ENCODE measurements at regions not wholly inside any gene's neighbourhood (a gene's known extent, or its start where the extent isn't known, plus 50 kb on each side); places are given as distances from the start of the nearest gene placed in this dataset.
"Not testable (repeated sequence)": the region's sequence is repeated elsewhere in the genome, so short reads cannot be mapped to it uniquely, and the experiment has no call there.

DNA sequence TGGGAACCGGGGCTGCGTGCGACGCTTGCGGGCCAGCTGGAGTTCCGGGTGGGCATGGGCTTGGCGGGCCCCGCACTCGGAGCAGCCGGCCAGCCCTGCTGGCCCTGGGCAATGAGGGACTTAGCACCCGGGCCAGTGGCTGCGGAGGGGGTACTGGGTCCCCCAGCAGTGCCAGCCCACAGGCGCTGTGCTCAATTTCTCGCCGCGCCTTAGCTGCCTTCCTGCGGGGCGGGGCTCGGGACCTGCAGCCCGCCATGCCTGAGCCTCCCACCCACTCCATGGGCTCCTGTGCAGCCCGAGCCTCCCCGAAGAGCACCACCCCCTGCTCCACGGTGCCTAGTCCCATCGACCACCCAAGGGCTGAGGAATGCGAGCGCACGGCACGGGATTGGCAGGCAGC, 63.8 kb downstream of the PLXNA1 start:
- peaks cover 17% of the 10 kb centered on the region for H3K4me1 ChIP-seq (ENCODE audit: control insufficient read depth, insufficient read depth, low read length)
- not testable (repeated sequence) for H3K27ac ChIP-seq (ENCODE audit: low read depth, low read length); H3K36me3 ChIP-seq (ENCODE audit: control insufficient read depth, insufficient read depth, low read length); H3K9me3 ChIP-seq (ENCODE audit: control insufficient read depth, insufficient read depth, low read length); H3K9ac ChIP-seq (ENCODE audit: low read depth, low read length); H3K27me3 ChIP-seq (ENCODE audit: control insufficient read depth, insufficient read depth, low read length); H3K4me3 ChIP-seq (ENCODE audit: low read depth, low read length)

DNA sequence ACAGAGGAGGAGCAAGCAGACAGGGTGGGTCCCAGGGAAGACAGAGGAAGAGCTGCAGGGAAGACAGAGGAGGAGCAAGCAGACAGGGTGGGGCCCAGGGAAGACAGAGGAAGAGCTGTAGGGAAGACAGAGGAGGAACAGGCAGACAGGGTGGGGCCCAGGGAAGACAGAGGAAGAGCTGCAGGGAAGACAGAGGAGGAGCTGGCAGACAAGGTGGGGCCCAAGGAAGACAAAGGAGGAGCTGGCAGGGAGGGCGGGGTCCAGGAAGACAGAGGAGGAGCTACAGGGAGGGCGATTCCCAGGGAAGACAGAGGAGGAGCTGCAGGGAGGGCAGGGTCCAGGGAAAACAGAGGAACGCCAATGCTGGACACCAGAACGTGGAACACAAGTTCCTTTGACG, 66.5 kb downstream of the PLXNA1 start:
- Histone ChIP-seq H3K9ac (ENCODE audit: low read depth, low read length) (no peak overlapping the region), H3K27me3 (ENCODE audit: control insufficient read depth, insufficient read depth, low read length) (no peaks in the 10 kb centered on the region), H3K27ac (ENCODE audit: low read depth, low read length) (no peak overlapping the region), H3K36me3 (ENCODE audit: control insufficient read depth, insufficient read depth, low read length) (no peaks in the 10 kb centered on the region), H3K4me3 (ENCODE audit: low read depth, low read length) (no peak overlapping the region), H3K9me3 (ENCODE audit: control insufficient read depth, insufficient read depth, low read length) (no peaks in the 10 kb centered on the region), H3K4me1 (ENCODE audit: control insufficient read depth, insufficient read depth, low read length) (no peaks in the 10 kb centered on the region)

DNA sequence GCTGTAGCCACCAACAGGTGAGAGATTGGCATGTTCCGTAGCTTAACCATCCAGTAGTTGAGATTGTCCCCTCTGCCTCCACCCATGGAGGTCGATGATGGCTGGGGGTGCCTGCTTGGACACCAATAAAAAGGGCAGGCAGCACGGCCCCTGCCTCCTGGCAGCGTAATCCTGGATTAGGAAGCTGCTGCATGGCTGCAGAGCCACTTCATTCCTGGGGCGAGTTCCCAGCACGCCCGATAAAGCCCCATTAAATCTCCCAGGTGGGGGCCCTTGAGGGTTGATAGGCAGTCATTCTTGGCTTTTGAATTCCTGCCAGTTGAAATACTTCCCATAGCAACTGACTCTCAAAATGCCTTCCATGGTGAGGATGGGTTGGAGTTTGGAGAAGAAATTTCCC, 67.8 kb downstream of the PLXNA1 start:
- H3K9me3 ChIP-seq (ENCODE audit: control insufficient read depth, insufficient read depth, low read length), result no peaks in the 10 kb centered on the region
- H3K4me3 ChIP-seq (ENCODE audit: low read depth, low read length), result no peak overlapping the region
- H3K27me3 ChIP-seq (ENCODE audit: control insufficient read depth, insufficient read depth, low read length), result no peaks in the 10 kb centered on the region
- no peaks in the 10 kb centered on the region for H3K36me3 ChIP-seq (ENCODE audit: control insufficient read depth, insufficient read depth, low read length)
- H3K4me1 ChIP-seq (ENCODE audit: control insufficient read depth, insufficient read depth, low read length), result no peaks in the 10 kb centered on the region
- H3K27ac ChIP-seq (ENCODE audit: low read depth, low read length), result no peak overlapping the region
- H3K9ac ChIP-seq (ENCODE audit: low read depth, low read length), result no peak overlapping the region

DNA sequence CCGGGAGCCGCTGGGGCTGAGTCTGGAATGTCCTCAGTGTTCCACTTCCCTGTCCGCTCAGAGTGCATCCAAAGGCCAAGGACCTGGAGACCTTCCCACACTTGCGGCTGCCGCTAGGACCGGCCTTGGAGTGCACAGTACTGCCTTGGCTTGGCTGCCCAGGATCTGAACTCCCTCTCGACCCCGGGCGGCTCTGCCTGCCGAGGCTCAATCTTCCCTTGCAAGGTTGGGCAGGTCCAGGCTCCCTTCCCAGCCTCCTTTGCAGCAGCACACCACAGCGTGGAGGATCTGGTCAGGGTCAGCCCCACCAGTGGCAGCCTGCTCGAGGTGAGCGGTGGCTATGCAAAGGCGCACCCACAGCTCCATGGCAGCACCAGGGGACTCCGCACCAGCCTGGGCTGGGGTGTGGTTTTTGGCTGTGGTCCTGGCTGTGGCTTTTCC, 69.2 kb downstream of the PLXNA1 start:
- Histone ChIP-seq H3K4me3 (ENCODE audit: low read depth, low read length) (no peak overlapping the region), H3K4me1 (ENCODE audit: control insufficient read depth, insufficient read depth, low read length) (no peaks in the 10 kb centered on the region), H3K27me3 (ENCODE audit: control insufficient read depth, insufficient read depth, low read length) (no peaks in the 10 kb centered on the region), H3K9ac (ENCODE audit: low read depth, low read length) (no peak overlapping the region), H3K9me3 (ENCODE audit: control insufficient read depth, insufficient read depth, low read length) (peaks cover 5% of the 10 kb centered on the region; the same call in 1 of the 2 replicates), H3K27ac (ENCODE audit: low read depth, low read length) (no peak overlapping the region), H3K36me3 (ENCODE audit: control insufficient read depth, insufficient read depth, low read length) (no peaks in the 10 kb centered on the region)

DNA sequence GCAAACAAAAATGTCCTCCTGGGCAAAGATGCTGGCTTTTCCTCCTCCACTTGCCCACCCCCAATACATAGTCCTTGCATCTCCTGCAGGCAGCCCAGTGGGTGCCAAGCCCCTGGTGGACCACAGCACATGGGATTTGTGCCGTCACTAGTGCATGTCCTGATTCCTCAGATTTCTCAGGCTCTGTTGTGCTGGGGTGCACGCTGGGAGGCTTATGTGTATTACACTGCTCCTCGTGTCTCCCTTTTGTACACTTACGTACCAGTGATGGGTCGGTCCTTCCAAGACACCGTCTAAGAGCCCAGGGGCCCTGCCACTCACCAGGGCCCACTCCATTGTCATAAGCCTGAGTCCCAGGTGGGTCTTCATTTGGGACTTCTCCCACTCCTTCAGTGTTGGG, 70.1 kb downstream of the PLXNA1 start:
- H3K27ac ChIP-seq (ENCODE audit: low read depth, low read length), result no peak overlapping the region
- H3K36me3 ChIP-seq (ENCODE audit: control insufficient read depth, insufficient read depth, low read length), result no peaks in the 10 kb centered on the region
- H3K9ac ChIP-seq (ENCODE audit: low read depth, low read length), result no peak overlapping the region
- no peaks in the 10 kb centered on the region for H3K27me3 ChIP-seq (ENCODE audit: control insufficient read depth, insufficient read depth, low read length)
- no peaks in the 10 kb centered on the region for H3K4me1 ChIP-seq (ENCODE audit: control insufficient read depth, insufficient read depth, low read length)
- peaks cover 7% of the 10 kb centered on the region; the same call in 1 of the 2 replicates for H3K9me3 ChIP-seq (ENCODE audit: control insufficient read depth, insufficient read depth, low read length)
- H3K4me3 ChIP-seq (ENCODE audit: low read depth, low read length), result no peak overlapping the region

DNA sequence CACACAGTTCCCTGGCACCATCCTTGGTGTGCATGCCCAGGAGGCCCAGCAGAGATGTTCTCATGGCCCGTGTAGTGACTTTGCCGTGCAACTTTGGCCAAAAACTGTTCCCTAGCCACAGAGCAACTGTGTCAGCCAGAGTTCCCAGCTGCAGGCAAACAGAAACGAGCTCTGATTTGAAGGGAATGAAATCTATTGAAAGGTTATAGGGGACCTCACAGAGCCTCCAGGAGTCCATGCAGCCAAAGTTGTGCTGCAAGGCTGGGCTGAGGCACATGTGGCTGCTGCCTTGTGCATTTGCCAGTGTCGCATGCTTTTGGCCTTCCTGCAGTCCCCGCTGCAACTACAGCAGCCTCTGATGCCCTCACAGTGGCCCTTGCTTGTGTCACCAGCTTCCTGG, 70.5 kb downstream of the PLXNA1 start:
- no peak overlapping the region for H3K27ac ChIP-seq (ENCODE audit: low read depth, low read length)
- H3K9me3 ChIP-seq (ENCODE audit: control insufficient read depth, insufficient read depth, low read length), result peaks cover 7% of the 10 kb centered on the region; the same call in 1 of the 2 replicates
- H3K36me3 ChIP-seq (ENCODE audit: control insufficient read depth, insufficient read depth, low read length), result no peaks in the 10 kb centered on the region
- H3K27me3 ChIP-seq (ENCODE audit: control insufficient read depth, insufficient read depth, low read length), result no peaks in the 10 kb centered on the region
- H3K4me3 ChIP-seq (ENCODE audit: low read depth, low read length), result no peak overlapping the region
- H3K4me1 ChIP-seq (ENCODE audit: control insufficient read depth, insufficient read depth, low read length), result no peaks in the 10 kb centered on the region
- no peak overlapping the region for H3K9ac ChIP-seq (ENCODE audit: low read depth, low read length)

DNA sequence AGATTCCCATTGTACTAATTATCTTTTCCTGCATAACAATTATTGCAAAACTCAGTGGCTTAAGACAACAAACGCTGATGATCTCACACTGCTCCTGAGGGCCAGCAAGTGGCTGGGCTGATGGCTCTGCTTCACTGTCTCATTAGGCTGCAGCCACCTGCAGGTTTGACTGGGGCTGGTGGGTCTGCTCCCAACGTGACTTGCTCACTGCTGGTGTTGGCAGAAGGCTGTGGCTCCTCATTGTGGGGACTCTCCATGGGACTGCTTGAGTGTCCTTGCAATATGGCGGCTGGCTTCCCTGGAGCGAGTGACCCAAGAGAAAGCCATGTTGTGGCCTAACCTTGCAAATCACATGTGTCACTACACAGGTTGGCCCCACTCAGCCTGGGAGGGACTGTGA, 71.1 kb downstream of the PLXNA1 start:
- Histone ChIP-seq H3K36me3 (ENCODE audit: control insufficient read depth, insufficient read depth, low read length) (no peaks in the 10 kb centered on the region), H3K9ac (ENCODE audit: low read depth, low read length) (no peak overlapping the region), H3K27ac (ENCODE audit: low read depth, low read length) (no peak overlapping the region), H3K4me1 (ENCODE audit: control insufficient read depth, insufficient read depth, low read length) (no peaks in the 10 kb centered on the region), H3K9me3 (ENCODE audit: control insufficient read depth, insufficient read depth, low read length) (peaks cover 7% of the 10 kb centered on the region; the same call in 1 of the 2 replicates), H3K27me3 (ENCODE audit: control insufficient read depth, insufficient read depth, low read length) (no peaks in the 10 kb centered on the region), H3K4me3 (ENCODE audit: low read depth, low read length) (no peak overlapping the region)

DNA sequence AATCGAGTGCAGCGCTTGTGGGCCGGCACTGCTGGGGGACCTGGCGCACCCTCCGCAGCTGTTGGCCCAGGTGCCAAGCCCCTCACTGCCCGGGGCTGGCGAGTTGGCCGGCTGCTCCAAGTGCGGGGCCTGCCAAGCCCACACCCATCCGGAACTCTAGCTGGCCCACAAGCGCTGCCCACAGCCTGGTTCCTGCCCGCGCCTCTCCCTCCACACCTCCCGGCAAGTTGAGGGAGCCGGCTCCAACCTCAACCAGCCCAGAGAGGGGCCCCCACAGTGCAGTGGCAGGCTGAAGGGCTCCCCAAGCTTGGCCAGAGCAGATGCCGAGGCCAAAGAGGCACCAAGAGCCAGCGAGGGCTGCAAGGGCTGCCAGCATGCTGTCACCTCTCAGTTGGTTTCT, 73.4 kb downstream of the PLXNA1 start:
- Histone ChIP-seq H3K4me1 (ENCODE audit: control insufficient read depth, insufficient read depth, low read length) (no peaks in the 10 kb centered on the region), H3K9ac (ENCODE audit: low read depth, low read length) (no peak overlapping the region), H3K27ac (ENCODE audit: low read depth, low read length) (no peak overlapping the region), H3K36me3 (ENCODE audit: control insufficient read depth, insufficient read depth, low read length) (no peaks in the 10 kb centered on the region), H3K9me3 (ENCODE audit: control insufficient read depth, insufficient read depth, low read length) (peaks cover 7% of the 10 kb centered on the region; the same call in 1 of the 2 replicates), H3K27me3 (ENCODE audit: control insufficient read depth, insufficient read depth, low read length) (no peaks in the 10 kb centered on the region), H3K4me3 (ENCODE audit: low read depth, low read length) (no peak overlapping the region)

DNA sequence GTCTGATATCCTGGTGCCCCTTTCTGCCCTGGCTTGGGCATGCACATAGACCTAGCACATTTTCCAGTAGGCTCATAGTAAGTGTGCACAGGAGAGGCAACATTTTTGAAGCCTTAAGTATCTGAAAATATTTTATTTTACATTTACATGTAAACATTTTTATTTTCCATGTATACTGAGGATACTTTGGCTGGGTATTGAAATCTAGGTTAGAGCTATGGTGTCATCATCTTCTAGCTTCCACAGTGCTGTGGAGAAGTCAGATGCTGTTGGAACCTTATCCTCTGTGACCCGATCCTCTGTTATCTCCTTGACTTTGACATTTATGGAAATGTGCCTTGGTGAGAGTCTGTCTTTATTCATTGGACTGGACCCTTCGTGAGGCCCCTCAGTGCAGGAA, 74.1 kb downstream of the PLXNA1 start:
- Histone ChIP-seq H3K9me3 (ENCODE audit: control insufficient read depth, insufficient read depth, low read length) (peaks cover 7% of the 10 kb centered on the region; the same call in 1 of the 2 replicates), H3K9ac (ENCODE audit: low read depth, low read length) (no peak overlapping the region), H3K4me1 (ENCODE audit: control insufficient read depth, insufficient read depth, low read length) (no peaks in the 10 kb centered on the region), H3K36me3 (ENCODE audit: control insufficient read depth, insufficient read depth, low read length) (no peaks in the 10 kb centered on the region), H3K27ac (ENCODE audit: low read depth, low read length) (no peak overlapping the region), H3K27me3 (ENCODE audit: control insufficient read depth, insufficient read depth, low read length) (no peaks in the 10 kb centered on the region), H3K4me3 (ENCODE audit: low read depth, low read length) (no peak overlapping the region)

DNA sequence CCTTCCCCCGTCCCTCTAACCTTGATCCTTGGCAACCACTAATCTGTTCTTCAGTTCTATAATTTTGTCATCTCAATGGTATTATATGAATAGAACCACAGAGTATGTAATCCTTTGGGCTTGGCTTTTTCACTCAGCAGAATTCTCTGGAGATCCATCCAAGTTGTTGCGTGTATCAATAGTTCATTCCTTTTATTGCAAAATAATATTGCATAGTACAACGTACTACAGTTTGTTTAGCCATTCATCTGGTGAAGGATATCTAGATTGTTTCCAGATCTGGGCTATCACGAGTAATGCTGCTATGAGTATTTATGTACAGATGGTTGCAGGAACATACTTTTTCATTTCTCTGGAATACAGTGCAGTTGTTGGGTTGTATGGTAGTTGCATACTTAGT, 76.2 kb downstream of the PLXNA1 start:
- no peak overlapping the region for H3K4me3 ChIP-seq (ENCODE audit: low read depth, low read length)
- H3K27ac ChIP-seq (ENCODE audit: low read depth, low read length), result no peak overlapping the region

DNA sequence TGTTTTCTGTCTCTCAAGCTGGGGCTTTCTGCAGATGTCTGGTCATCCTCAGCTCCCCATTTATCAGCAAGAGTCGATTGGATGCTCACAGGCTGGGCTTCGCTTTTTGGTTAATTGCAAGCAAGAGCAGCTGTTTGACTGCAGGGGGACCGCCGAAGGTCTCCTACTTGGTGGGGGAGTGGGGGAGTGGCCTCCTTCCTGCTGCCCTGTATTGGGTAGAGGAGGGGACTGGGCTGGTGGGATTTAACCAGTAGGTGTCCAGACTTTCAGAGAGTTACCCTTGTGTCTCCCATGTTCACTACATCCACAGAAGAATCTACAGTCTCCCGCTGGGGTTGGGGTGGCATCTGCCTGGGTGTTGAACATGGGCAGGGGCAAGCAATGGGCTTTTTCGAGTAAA, 78.7 kb downstream of the PLXNA1 start:
- H3K9me3 ChIP-seq (ENCODE audit: control insufficient read depth, insufficient read depth, low read length), result peaks cover 7% of the 10 kb centered on the region; the same call in 1 of the 2 replicates
- no peaks in the 10 kb centered on the region for H3K27me3 ChIP-seq (ENCODE audit: control insufficient read depth, insufficient read depth, low read length)
- H3K9ac ChIP-seq (ENCODE audit: low read depth, low read length), result no peak overlapping the region
- H3K36me3 ChIP-seq (ENCODE audit: control insufficient read depth, insufficient read depth, low read length), result no peaks in the 10 kb centered on the region
- H3K4me1 ChIP-seq (ENCODE audit: control insufficient read depth, insufficient read depth, low read length), result no peaks in the 10 kb centered on the region
- no peak overlapping the region for H3K27ac ChIP-seq (ENCODE audit: low read depth, low read length)
- H3K4me3 ChIP-seq (ENCODE audit: low read depth, low read length), result no peak overlapping the region

More for the DNA sequence above, 76.2 kb downstream of the PLXNA1 start:
- H3K27me3 ChIP-seq (ENCODE audit: control insufficient read depth, insufficient read depth, low read length), result no peaks in the 10 kb centered on the region
- H3K9me3 ChIP-seq (ENCODE audit: control insufficient read depth, insufficient read depth, low read length), result peaks cover 7% of the 10 kb centered on the region; the same call in 1 of the 2 replicates
- H3K4me1 ChIP-seq (ENCODE audit: control insufficient read depth, insufficient read depth, low read length), result no peaks in the 10 kb centered on the region
- no peaks in the 10 kb centered on the region for H3K36me3 ChIP-seq (ENCODE audit: control insufficient read depth, insufficient read depth, low read length)
- no peak overlapping the region for H3K9ac ChIP-seq (ENCODE audit: low read depth, low read length)

DNA sequence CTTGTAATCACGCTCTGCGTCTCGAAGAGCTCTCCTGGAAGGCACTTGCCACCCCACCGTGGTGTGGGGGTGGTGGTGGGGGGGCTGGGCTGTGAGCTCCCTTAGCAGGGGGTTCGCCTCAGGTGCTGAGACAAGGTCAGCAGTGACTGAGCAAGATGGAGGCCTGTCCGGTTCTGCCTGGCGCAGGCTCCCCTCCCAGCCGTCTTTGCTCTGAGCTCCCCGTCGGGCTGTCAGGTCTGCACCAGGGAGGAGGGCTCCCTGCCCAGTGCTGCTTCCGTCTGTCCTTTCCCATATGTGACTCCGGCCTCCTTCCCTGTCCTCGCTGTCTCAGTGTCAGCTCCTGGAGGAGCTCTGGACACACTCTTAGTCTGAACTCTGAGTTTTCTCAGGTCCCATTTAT, 80.0 kb downstream of the PLXNA1 start:
- no peak overlapping the region for H3K4me3 ChIP-seq (ENCODE audit: low read depth, low read length)
- no peaks in the 10 kb centered on the region for H3K9me3 ChIP-seq (ENCODE audit: control insufficient read depth, insufficient read depth, low read length)
- H3K27me3 ChIP-seq (ENCODE audit: control insufficient read depth, insufficient read depth, low read length), result no peaks in the 10 kb centered on the region
- no peaks in the 10 kb centered on the region for H3K4me1 ChIP-seq (ENCODE audit: control insufficient read depth, insufficient read depth, low read length)
- no peak overlapping the region for H3K27ac ChIP-seq (ENCODE audit: low read depth, low read length)
- no peaks in the 10 kb centered on the region for H3K36me3 ChIP-seq (ENCODE audit: control insufficient read depth, insufficient read depth, low read length)
- H3K9ac ChIP-seq (ENCODE audit: low read depth, low read length), result no peak overlapping the region

All from HUES48 (cell line).